ENCODE measurements at regions not wholly inside any gene's neighbourhood (a gene's known extent, or its start where the extent isn't known, plus 50 kb on each side); places are given as distances from the start of the nearest gene placed in this dataset.

DNA sequence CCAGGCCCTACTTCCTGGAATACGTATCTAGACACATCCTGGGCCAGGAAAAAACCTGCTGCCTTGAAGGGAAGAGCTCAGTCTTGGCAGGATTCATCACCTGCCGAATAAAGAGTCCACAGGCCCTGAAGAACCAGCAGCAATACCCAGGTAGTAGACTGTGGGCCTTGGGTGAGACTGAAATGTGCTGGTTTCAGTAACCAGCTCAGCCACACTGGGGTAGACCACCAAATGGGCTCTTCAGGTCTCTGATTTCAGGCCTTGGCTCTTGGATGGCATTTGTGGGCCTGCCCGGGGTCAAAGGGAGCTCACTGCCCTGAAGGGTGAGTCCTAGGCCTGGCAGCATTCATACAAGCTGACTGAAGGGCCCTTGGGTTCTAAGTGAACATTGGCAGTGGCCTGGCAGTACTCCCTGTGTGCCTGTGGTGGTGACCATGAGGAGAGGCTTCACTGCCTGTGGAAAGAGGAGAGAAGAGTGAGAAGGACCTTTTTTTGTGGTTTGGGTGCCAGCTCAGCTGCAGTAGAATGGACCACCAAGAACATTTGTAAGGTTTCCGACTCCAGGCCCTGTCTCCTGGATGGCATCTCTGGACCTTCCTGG lies 175.1 kb downstream of the ANKRD30B start:
- TF ChIP-seq, protein P1, sequence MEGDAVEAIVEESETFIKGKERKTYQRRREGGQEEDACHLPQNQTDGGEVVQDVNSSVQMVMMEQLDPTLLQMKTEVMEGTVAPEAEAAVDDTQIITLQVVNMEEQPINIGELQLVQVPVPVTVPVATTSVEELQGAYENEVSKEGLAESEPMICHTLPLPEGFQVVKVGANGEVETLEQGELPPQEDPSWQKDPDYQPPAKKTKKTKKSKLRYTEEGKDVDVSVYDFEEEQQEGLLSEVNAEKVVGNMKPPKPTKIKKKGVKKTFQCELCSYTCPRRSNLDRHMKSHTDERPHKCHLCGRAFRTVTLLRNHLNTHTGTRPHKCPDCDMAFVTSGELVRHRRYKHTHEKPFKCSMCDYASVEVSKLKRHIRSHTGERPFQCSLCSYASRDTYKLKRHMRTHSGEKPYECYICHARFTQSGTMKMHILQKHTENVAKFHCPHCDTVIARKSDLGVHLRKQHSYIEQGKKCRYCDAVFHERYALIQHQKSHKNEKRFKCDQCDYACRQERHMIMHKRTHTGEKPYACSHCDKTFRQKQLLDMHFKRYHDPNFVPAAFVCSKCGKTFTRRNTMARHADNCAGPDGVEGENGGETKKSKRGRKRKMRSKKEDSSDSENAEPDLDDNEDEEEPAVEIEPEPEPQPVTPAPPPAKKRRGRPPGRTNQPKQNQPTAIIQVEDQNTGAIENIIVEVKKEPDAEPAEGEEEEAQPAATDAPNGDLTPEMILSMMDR (IDR thresholded peaks at IDR 0.05; ENCODE audit: insufficient read depth, low read length, poor library complexity, severe bottlenecking), result no peak
- no peak for TF ChIP-seq EZH2phosphoT487 (conservative IDR thresholded peaks at IDR 0.05; ENCODE audit: low read length)
